HT1080 (cell line): ENCODE measurements at regions not wholly inside any gene's neighbourhood (a gene's known extent, or its start where the extent isn't known, plus 50 kb on each side); places are given as distances from the start of the nearest gene placed in this dataset.
A peak's percentile ranks its signal among the peaks of the same experiment; 100 is the strongest.
"Not testable (repeated sequence)": the region's sequence is repeated elsewhere in the genome, so short reads cannot be mapped to it uniquely, and the experiment has no call there.

Source experiments
- DNase-seq: peaks from one replicate; pipeline ENCODE4 v3.0.0-alpha.2; 2015; ENCODE audit warnings: low read depth

- no peak for DNase-seq
These were observed 122.8 kb downstream of the ZC4H2 start for GRCh38 chrX:64853424-64853823.

DNA sequence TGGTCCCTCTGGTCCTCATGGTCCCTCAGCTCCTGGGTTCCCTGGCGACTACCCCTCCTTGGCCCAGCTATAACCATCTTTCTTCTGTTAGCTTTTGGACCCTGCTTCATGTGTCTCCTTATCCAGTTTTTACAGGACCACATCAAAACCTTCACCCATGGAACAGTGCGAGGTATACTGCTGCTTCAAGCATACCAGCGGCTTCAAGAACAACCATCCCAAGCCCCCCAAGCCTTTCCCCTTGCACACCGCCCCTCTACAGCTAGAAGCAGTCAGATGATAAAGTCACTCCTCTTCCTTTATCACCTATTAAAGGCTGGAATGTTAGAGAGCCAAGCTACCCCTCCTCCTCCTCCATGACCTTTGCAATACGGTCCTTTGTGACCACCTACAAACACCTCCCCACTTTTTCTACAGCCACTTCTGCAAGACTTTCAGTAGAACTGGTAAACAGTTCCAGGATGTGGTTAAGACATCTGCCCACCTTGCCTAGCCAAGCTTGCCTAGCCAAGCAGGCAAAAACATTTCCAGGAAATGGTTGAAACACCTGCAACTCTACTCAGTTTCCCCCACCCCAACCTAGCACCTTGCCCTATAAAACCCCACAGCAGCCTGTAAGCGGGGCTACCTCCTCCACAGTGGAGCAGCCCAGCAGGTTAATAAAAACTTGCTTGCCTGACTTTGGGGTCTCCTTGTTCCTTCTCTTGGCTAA is 125.7 kb downstream of the ZC4H2 start:
- DNase-seq, result no peak

GRCh38 chrX:64843224-64843623 is 133.0 kb downstream of the ZC4H2 start:
- DNase-seq, result no peak

GRCh38 chrX:64842492-64842891 is 133.8 kb downstream of the ZC4H2 start:
- DNase-seq, result no peak

- DNase-seq, result peak; percentile 32
These were observed 170.6 kb downstream of the ZC4H2 start for GRCh38 chrX:64805683-64806082.

DNA sequence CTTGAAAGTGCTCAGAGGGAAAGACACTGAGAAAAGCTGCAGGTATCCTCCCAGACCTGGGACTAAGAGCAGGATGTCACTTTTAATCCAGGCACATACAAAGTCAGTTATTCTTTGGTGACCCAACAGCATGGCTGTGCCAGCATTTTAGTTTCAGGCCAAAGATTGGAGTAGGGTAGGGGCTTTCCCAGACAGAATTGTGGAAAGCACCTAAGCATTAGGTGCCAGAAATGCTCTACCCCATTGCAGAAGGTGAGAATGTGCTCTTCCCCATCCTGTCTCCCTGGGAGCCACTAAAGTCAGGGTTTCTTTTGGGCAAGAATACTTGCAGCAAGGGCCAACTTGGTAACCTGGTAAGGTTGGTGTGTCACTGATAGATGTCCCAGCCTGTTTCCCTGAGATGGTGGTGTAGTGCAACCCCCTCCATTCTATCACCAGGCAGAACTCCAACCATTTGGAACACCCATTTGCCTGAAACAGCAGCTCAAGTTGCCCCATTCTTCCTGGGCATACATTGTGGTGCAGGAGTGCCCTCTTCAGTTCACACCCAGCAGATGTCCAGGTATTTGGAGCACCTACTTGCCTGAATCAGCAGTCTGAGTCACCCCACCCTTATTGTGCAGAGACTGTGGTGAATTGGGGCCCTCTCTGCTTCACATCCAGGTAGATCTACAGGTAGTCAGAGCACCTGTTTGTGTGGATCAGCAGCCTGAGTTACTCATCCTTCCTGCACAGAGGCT is 183.5 kb downstream of the ZC4H2 start:
- no peak for DNase-seq

DNA sequence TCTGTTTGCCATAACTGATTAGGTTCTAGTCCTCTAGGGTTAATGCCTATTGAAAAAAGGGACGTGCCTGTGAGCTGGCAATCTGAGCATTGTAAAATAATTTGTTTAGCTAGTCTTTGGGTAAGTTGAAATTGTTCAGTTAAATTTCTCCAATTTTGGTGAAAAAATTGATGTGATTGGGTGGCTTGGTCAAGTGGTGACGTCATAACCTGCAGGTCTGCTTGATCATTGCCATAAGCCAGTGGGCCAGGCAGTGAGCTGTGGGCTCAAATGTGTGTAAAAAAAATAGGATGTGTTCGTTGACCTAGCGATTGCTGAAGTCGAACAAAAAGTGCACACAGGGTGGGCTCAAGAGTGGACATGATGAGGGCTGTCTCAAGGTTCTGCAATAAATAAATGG is 193.3 kb downstream of the ZC4H2 start:
- DNase-seq, result no peak

DNA sequence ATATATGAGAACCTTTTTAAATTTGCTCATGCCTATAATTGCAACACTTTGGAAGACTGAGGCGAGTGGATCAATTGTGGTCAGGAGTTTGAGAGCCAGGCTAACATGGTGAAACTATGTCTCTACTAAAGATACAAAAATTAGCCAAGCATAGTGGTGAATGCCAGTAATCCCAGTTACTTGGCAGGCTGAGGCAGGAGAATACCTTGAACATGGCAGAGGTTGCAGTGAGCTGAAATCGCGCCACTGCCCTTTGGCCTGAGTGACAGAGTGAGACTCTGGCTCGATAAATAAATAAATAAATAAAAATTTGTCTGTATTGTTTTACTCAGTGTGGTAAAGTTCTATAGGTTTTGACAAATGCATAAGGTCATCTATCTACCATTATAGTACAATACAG is 218.2 kb downstream of the ZC4H2 start:
- no peak for DNase-seq

- no peak for DNase-seq
These were observed 236.4 kb downstream of the ZC4H2 start for GRCh38 chrX:64739792-64740378.

DNA sequence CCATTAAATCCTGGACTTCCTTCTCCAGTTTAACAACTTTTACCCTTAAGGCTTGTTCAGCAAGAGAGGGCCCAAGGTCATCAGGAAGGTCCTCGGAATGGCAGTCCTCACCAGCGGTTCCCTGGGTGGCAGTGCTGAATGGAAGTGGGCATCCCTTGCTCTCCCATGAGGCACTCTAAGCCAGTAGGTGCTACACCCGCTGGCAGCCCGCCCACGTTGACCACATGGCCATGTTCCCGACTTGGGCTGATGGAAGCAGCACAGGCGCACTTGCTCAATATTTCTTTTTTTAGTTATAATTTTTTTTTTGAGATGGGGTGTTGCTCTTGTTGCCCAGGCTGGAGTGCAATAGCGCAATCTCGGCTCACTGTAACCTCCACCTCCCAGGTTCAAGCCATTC is 277.9 kb downstream of the ZC4H2 start:
- no peak for DNase-seq

DNA sequence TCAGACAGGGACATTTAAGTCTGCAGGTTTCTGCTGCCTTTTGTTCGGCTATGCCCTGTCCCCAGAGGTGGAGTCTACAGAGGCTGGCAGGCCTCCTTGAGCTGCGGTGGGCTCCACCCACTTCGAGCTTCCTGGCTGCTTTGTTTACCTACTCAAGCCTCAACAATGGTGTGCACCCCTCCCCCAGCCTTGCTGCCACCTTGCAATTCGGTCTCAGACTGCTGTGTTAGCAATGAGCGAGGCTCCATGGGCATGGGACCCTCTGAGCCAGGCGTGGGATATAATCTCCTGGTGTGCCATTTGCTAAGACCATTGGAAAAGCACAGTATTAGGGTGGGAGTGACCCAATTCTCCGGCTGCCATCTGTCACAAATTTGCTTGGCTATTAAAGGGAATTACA is 280.9 kb downstream of the ZC4H2 start:
- DNase-seq, result not testable (repeated sequence)

DNA sequence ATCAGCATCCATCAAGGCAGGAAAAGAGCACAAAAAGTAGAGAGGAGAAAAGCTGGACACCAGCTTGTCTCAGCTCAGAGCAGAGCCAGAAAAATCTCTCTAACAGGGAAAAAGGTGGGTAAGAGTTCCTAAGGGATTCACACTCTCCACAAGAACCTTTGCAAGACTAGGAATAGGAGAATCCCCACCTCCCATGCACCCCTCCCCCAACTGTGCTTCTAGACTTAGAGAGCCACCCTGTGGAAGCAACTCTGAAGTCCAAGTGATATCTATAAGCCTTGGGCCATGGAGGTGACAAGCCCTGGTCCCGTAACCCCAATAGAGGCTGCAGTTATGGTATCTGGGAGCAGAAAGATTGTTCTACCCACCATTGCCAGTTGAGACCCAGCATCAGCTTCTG is 267.6 kb upstream of the MTMR8 start:
- DNase-seq, result no peak

DNA sequence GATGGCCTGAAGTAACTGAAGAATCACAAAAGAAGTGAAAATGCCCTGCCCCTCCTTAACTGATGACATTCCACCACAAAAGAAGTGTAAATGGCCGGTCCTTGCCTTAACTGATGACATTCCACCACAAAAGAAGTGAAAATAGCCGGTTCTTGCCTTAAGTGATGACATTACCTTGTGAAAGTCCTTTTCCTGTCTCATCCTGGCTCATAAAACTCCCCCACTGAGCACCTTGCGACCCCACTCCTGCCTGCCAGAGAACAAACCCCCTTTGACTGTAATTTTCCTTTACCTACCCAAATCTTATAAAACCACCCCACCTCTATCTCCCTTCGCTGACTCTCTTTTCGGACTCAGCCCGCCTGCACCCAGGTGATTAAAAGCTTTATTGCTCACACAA is 262.0 kb upstream of the MTMR8 start:
- not testable (repeated sequence) for DNase-seq

GRCh38 chrX:64642482-64642881 is 247.2 kb upstream of the MTMR8 start:
- DNase-seq, result peak; percentile 1
